NCI-H146 treated with DMSO at 0.1 percent for 48 hours (cell line): ENCODE measurements at regions not wholly inside any gene's neighbourhood (a gene's known extent, or its start where the extent isn't known, plus 50 kb on each side); places are given as distances from the start of the nearest gene placed in this dataset.
"Not testable (repeated sequence)": the region's sequence is repeated elsewhere in the genome, so short reads cannot be mapped to it uniquely, and the experiment has no call there.

Experiments
- DNase-seq: peaks from one replicate; lab custom pipeline; 2025; ENCODE audit not compliant: unreplicated experiment; lab: John Stamatoyannopoulos, UW

GRCh38 chr3:8400911-8401310 lies 100.7 kb upstream of the LMCD1 start:
- DNase-seq = no peak

- DNase-seq = no peak
Observed at GRCh38 chr3:8403996-8404395, 97.6 kb upstream of the LMCD1 start.

GRCh38 chr3:8405144-8405543 lies 96.5 kb upstream of the LMCD1 start:
- no peak for DNase-seq

- no peak for DNase-seq
Observed at GRCh38 chr3:8406479-8406878, 95.1 kb upstream of the LMCD1 start.

GRCh38 chr3:8413337-8413926 lies 88.2 kb upstream of the LMCD1 start:
- DNase-seq = no peak

GRCh38 chr3:8416965-8417364 lies 84.7 kb upstream of the LMCD1 start:
- no peak for DNase-seq

GRCh38 chr3:8420612-8421011 lies 81.0 kb upstream of the LMCD1 start:
- DNase-seq = no peak

GRCh38 chr3:8421267-8421666 lies 80.4 kb upstream of the LMCD1 start:
- no peak for DNase-seq

GRCh38 chr3:8421711-8422110 lies 79.9 kb upstream of the LMCD1 start:
- no peak for DNase-seq

- no peak for DNase-seq
Observed at GRCh38 chr3:8423307-8423706, 78.3 kb upstream of the LMCD1 start.

GRCh38 chr3:8424281-8424680 lies 77.3 kb upstream of the LMCD1 start:
- no peak for DNase-seq

GRCh38 chr3:8436661-8437287 lies 64.8 kb upstream of the LMCD1 start:
- DNase-seq = no peak

GRCh38 chr3:8438507-8439079 lies 63.0 kb upstream of the LMCD1 start:
- no peak for DNase-seq

GRCh38 chr3:8440142-8440541 lies 61.5 kb upstream of the LMCD1 start:
- not testable (repeated sequence) for DNase-seq

GRCh38 chr3:8441969-8442559 lies 59.6 kb upstream of the LMCD1 start:
- DNase-seq = no peak

GRCh38 chr3:8442993-8443650 lies 58.5 kb upstream of the LMCD1 start:
- DNase-seq = no peak

- DNase-seq = peak; percentile 48
Observed at GRCh38 chr3:8443829-8444791, 57.5 kb upstream of the LMCD1 start.

- no peak for DNase-seq
Observed at GRCh38 chr3:8444883-8445282, 56.7 kb upstream of the LMCD1 start.

GRCh38 chr3:8445861-8446260 lies 55.8 kb upstream of the LMCD1 start:
- no peak for DNase-seq

- DNase-seq = no peak
Observed at GRCh38 chr3:8446845-8447244, 54.8 kb upstream of the LMCD1 start.

- no peak for DNase-seq
Observed at GRCh38 chr3:8450618-8451017, 51.0 kb upstream of the LMCD1 start.
